ENCODE measurements at regions not wholly inside any gene's neighbourhood (a gene's known extent, or its start where the extent isn't known, plus 50 kb on each side); places are given as distances from the start of the nearest gene placed in this dataset.

GRCh38 chr15:39326306-39326975 is 254.4 kb upstream of the THBS1 start:
- H4K20me1 ChIP-seq (ENCODE audit: insufficient read depth), result no peaks in the 10 kb centered on the region
- no peaks in the 10 kb centered on the region for H3K27me3 ChIP-seq (replicated peaks; ENCODE audit: insufficient read depth)
- in situ Hi-C loops (cut with MboI), result no loop called here
- no peak overlapping the region for H3K27ac ChIP-seq
- 83 to 86% methylated on average over 5 of the region's 5 CpGs for WGBS, 2 experiments (ENCODE audit: low coverage in 1 of 2, low lambda C conversion rate in 2 of 2, missing lambda C conversion rate in 2 of 2)
- H3K4me1 ChIP-seq (ENCODE audit: insufficient read depth), result peaks cover 6% of the 10 kb centered on the region; the same call in 1 of the 2 replicates
- no peaks in the 10 kb centered on the region for H3K9me2 ChIP-seq (ENCODE audit: insufficient read depth)
- no peaks in the 10 kb centered on the region for H3K9me3 ChIP-seq (ENCODE audit: low read depth)
- no peaks in the 10 kb centered on the region for H3K36me3 ChIP-seq (ENCODE audit: low read depth)
- H3K9ac ChIP-seq, result no peak overlapping the region
- H2AFZ ChIP-seq, result no peak overlapping the region
- no peak for DNase-seq
- no peak overlapping the region for H3K4me2 ChIP-seq (ENCODE audit: unreplicated experiment)
- H3K4me3 ChIP-seq, result no peak overlapping the region
- TF ChIP-seq EZH2phosphoT487 (IDR thresholded peaks at IDR 0.05; ENCODE audit: insufficient read depth, low read depth), result no peak
- TF ChIP-seq EZH2 (IDR thresholded peaks at IDR 0.05; ENCODE audit: insufficient read depth, poor library complexity, severe bottlenecking), result no peak
- H3K79me2 ChIP-seq (ENCODE audit: insufficient read depth), result no peaks in the 10 kb centered on the region
- no peaks in the 10 kb centered on the region; the same call in 1 of the 2 replicates for H3F3A ChIP-seq (ENCODE audit: insufficient read depth)

DNA sequence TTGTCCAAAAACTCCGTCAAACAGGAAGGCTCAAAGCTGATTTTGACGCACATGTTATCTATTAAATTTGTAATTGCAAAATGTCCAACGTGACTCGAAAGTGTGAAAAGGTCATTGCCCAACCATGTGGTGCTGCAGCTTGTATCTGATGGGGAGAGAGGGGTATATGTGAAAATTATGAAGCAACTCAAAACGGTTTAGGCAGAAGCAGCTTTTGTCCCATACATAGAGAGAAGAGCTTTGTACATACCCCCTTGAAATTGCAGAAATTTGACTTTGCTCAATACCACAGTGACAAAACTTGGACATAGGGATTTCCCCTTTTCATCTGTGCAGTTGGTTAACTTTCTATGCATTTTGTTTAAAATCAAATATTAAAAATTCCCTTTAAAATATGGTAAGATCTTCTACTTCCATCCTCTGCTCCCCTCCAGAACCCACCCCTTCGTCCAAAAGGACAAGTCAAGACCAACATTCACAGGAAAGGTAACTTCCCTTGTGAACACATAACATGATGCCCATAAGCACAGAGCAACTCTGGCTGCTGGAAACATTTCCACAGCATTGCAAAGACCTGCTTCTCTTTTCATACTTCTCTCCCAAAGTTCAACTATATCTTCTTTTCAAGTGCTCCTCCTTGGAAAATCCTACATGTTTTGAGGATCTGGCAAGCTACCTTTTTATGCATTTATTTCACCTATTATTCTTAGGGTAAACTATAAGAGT is 253.7 kb upstream of the THBS1 start:
- Histone ChIP-seq H3K4me3 (no peak overlapping the region), H3K4me1 (ENCODE audit: insufficient read depth) (peaks cover 2% of the 10 kb centered on the region; the same call in 1 of the 2 replicates), H3K9me3 (ENCODE audit: low read depth) (no peaks in the 10 kb centered on the region), H3K36me3 (ENCODE audit: low read depth) (no peaks in the 10 kb centered on the region), H3K4me2 (ENCODE audit: unreplicated experiment) (no peak overlapping the region), H3K27me3 (replicated peaks; ENCODE audit: insufficient read depth) (no peaks in the 10 kb centered on the region), H3K79me2 (ENCODE audit: insufficient read depth) (no peaks in the 10 kb centered on the region), H3K9ac (no peak overlapping the region), H3K27ac (no peak overlapping the region), H3F3A (ENCODE audit: insufficient read depth) (no peaks in the 10 kb centered on the region; the same call in 1 of the 2 replicates), H4K20me1 (ENCODE audit: insufficient read depth) (no peaks in the 10 kb centered on the region), H2AFZ (no peak overlapping the region), H3K9me2 (ENCODE audit: insufficient read depth) (no peaks in the 10 kb centered on the region)
- WGBS, 2 experiments (ENCODE audit: low coverage in 1 of 2, low lambda C conversion rate in 2 of 2, missing lambda C conversion rate in 2 of 2), result 40 to 45% methylated on average over 6 of the region's 6 CpGs
- TF ChIP-seq EZH2phosphoT487 (IDR thresholded peaks at IDR 0.05; ENCODE audit: insufficient read depth, low read depth) (no peak), EZH2 (IDR thresholded peaks at IDR 0.05; ENCODE audit: insufficient read depth, poor library complexity, severe bottlenecking) (no peak)
- in situ Hi-C loops (cut with MboI), result no loop called here
- no peak for DNase-seq

DNA sequence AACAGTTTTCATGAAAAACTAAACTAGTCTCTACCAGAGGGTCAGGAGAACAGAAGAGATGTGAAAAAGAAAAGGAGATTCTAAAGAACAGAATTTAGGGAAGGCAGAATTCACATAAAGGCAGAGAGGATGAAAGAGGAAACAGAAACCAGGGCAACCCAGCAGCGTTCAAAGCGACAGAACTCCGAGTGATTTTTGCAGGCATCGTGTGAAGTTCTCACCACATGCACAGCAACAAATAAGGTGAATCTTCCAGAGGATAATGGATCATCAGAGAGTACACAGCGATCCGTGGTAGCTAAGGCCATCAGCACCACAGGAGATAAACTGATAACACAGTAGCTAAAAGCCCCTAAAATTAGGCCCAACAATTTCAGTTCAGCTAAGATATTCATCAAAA is 250.8 kb upstream of the THBS1 start:
- Histone ChIP-seq H3K79me2 (ENCODE audit: insufficient read depth) (no peaks in the 10 kb centered on the region), H4K20me1 (ENCODE audit: insufficient read depth) (no peaks in the 10 kb centered on the region), H2AFZ (no peak overlapping the region), H3K9ac (no peak overlapping the region), H3K9me2 (ENCODE audit: insufficient read depth) (no peaks in the 10 kb centered on the region), H3K27ac (no peak overlapping the region), H3K27me3 (replicated peaks; ENCODE audit: insufficient read depth) (no peaks in the 10 kb centered on the region), H3K4me1 (ENCODE audit: insufficient read depth) (peaks cover 7% of the 10 kb centered on the region), H3K36me3 (ENCODE audit: low read depth) (no peaks in the 10 kb centered on the region), H3F3A (ENCODE audit: insufficient read depth) (peaks cover 5% of the 10 kb centered on the region), H3K4me2 (ENCODE audit: unreplicated experiment) (no peak overlapping the region), H3K4me3 (no peak overlapping the region), H3K9me3 (ENCODE audit: low read depth) (no peaks in the 10 kb centered on the region)
- in situ Hi-C loops (cut with MboI), result no loop called here
- WGBS, 2 experiments (ENCODE audit: low coverage in 1 of 2, low lambda C conversion rate in 2 of 2, missing lambda C conversion rate in 2 of 2), result 74 to 80% methylated on average over 6 of the region's 6 CpGs
- no peak for TF ChIP-seq EZH2phosphoT487 (IDR thresholded peaks at IDR 0.05; ENCODE audit: insufficient read depth, low read depth)
- TF ChIP-seq EZH2 (IDR thresholded peaks at IDR 0.05; ENCODE audit: insufficient read depth, poor library complexity, severe bottlenecking), result no peak
- no peak for DNase-seq

DNA sequence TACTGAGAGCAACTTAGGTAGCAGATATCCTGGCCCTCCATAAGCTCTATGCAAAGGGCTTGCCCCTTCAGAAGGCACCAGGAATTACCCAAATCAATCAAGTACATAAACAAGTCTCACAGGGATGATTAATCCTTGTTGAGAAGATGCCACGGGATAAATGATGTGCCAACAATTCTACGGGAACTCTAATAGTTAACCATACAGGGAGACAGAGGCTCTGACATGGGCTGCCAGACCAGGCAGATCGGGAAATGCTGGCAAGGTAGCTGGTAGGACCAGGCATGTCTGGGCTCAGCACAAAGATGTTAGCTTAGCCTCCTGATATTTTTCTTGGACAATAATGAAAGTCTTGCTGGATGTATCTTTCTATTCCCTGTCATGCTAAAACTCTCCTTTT is 249.3 kb upstream of the THBS1 start:
- in situ Hi-C loops (cut with MboI), result no loop called here
- Histone ChIP-seq H3K27ac (no peak overlapping the region), H3K4me2 (ENCODE audit: unreplicated experiment) (no peak overlapping the region), H3K79me2 (ENCODE audit: insufficient read depth) (no peaks in the 10 kb centered on the region), H3K4me3 (no peak overlapping the region), H3K36me3 (ENCODE audit: low read depth) (no peaks in the 10 kb centered on the region), H3K9me2 (ENCODE audit: insufficient read depth) (no peaks in the 10 kb centered on the region), H2AFZ (no peak overlapping the region), H3K9me3 (ENCODE audit: low read depth) (no peaks in the 10 kb centered on the region), H4K20me1 (ENCODE audit: insufficient read depth) (no peaks in the 10 kb centered on the region), H3K27me3 (replicated peaks; ENCODE audit: insufficient read depth) (no peaks in the 10 kb centered on the region), H3F3A (ENCODE audit: insufficient read depth) (peaks cover 7% of the 10 kb centered on the region), H3K4me1 (ENCODE audit: insufficient read depth) (peaks cover 12% of the 10 kb centered on the region), H3K9ac (no peak overlapping the region)
- TF ChIP-seq EZH2 (IDR thresholded peaks at IDR 0.05; ENCODE audit: insufficient read depth, poor library complexity, severe bottlenecking), result no peak
- TF ChIP-seq EZH2phosphoT487 (IDR thresholded peaks at IDR 0.05; ENCODE audit: insufficient read depth, low read depth), result no peak
- no peak for DNase-seq
- WGBS, 2 experiments (ENCODE audit: low coverage in 1 of 2, low lambda C conversion rate in 2 of 2, missing lambda C conversion rate in 2 of 2), result 85 to 89% methylated on average over 3 of the region's 3 CpGs
